Testis (tissue), 2 donors: ENCODE measurements at regions not wholly inside any gene's neighbourhood (a gene's known extent, or its start where the extent isn't known, plus 50 kb on each side); places are given as distances from the start of the nearest gene placed in this dataset.

Experiments used
- CTCF ChIP-seq, 3 experiments: fragments of 450-650 bp in 2 of 3; fragments of 200-600 bp in 1 of 3; sonication (generic) in 1 of 3; IDR thresholded peaks; one replicate each; pipeline ENCODE4 v1.5.1; 2016 to 2019; ENCODE audit warnings: antibody characterized with exemption in 3 of 3, mild to moderate bottlenecking in 2 of 3, moderate library complexity in 1 of 3
- POLR2A ChIP-seq: fragments of 450-650 bp; IDR thresholded peaks from one replicate; pipeline ENCODE4 v1.6.1; 2017; ENCODE audit warnings: antibody characterized with exemption, mild to moderate bottlenecking, moderate library complexity

- no peak for TF ChIP-seq CTCF (IDR thresholded peaks at IDR 0.05)
- TF ChIP-seq POLR2A = no peak
Observed at GRCh38 chr1:10878469-10878868, 82.0 kb upstream of the CASZ1 start.
